ENCODE measurements at regions not wholly inside any gene's neighbourhood (a gene's known extent, or its start where the extent isn't known, plus 50 kb on each side); places are given as distances from the start of the nearest gene placed in this dataset.

- Histone ChIP-seq H3K4me1 (replicated peaks in 1 of 4; ENCODE audit: control insufficient read depth in 3 of 4, insufficient read depth in 4 of 4, low read length in 3 of 4) (no peaks in the 10 kb centered on the region; a peak in 1 of 7 replicates), H3K4me2 (ENCODE audit: insufficient read depth in 1 of 2, low read depth in 2 of 2, low read length in 2 of 2) (no peak overlapping the region), H2BK15ac (ENCODE audit: low read length) (no peak overlapping the region), H3K56ac (replicated peaks; ENCODE audit: insufficient read length, low read depth, low read length) (no peak overlapping the region), H3K9me3 (ENCODE audit: insufficient read depth in 2 of 2, low read depth in 1 of 2, low read length in 1 of 2) (no peaks in the 10 kb centered on the region), H4K8ac (ENCODE audit: extremely low read depth, insufficient read depth, low read length) (no peak overlapping the region), H3K79me2 (ENCODE audit: control insufficient read depth in 1 of 2, insufficient read depth in 2 of 2, low read length in 2 of 2) (no peaks in the 10 kb centered on the region), H3K79me1 (ENCODE audit: low read depth, low read length) (no peaks in the 10 kb centered on the region; the same call in 1 of the 2 replicates), H2BK20ac (ENCODE audit: low read length) (no peak overlapping the region), H2BK12ac (ENCODE audit: low read depth, low read length) (no peak overlapping the region), H3K18ac (ENCODE audit: extremely low read depth, low read length) (no peak overlapping the region), H3K27me3 (replicated peaks in 1 of 4; ENCODE audit: control insufficient read depth in 3 of 4, extremely low read depth in 1 of 4, insufficient read depth in 3 of 4, low read length in 3 of 4) (no peaks in the 10 kb centered on the region), H3K23ac (ENCODE audit: insufficient read length) (no peak overlapping the region), H3K27ac (ENCODE audit: low read depth, low read length) (no peak overlapping the region; the same call in 1 of the 2 replicates), H2AFZ (ENCODE audit: low read length) (no peak overlapping the region), H3K23me2 (ENCODE audit: low read depth, low read length) (no peaks in the 10 kb centered on the region), H3K9ac (replicated peaks in 1 of 4; ENCODE audit: extremely low read depth in 1 of 4, low read depth in 3 of 4, low read length in 3 of 4) (no peak overlapping the region), H3K36me3 (ENCODE audit: control insufficient read depth in 2 of 4, insufficient read depth in 4 of 4, low read length in 3 of 4) (no peaks in the 10 kb centered on the region), H3K4ac (replicated peaks; ENCODE audit: insufficient read length, low read depth, low read length) (no peak overlapping the region), H4K5ac (ENCODE audit: insufficient read length, low read depth, low read length) (no peak overlapping the region), H4K20me1 (replicated peaks in 1 of 2; ENCODE audit: control insufficient read depth in 1 of 2, insufficient read depth in 2 of 2, low read length in 2 of 2) (peaks cover 0 to 4% of the 10 kb centered on the region in 2 experiments), H4K91ac (replicated peaks; ENCODE audit: insufficient read length, low read length) (no peak overlapping the region), H3K14ac (ENCODE audit: insufficient read length) (no peak overlapping the region), H2AK5ac (ENCODE audit: low read depth, low read length) (no peak overlapping the region), H2BK120ac (replicated peaks; ENCODE audit: low read depth, low read length) (no peak overlapping the region), H3K4me3 (ENCODE audit: extremely low read depth in 1 of 4, insufficient read depth in 2 of 4, low read depth in 3 of 4, low read length in 4 of 4) (no peak overlapping the region), H2BK5ac (ENCODE audit: low read depth, low read length) (no peak overlapping the region)
- FAIRE-seq (no peak), DNase-seq (ENCODE audit: low read depth in 1 of 2, low spot score in 2 of 2) (no peak)
- ChIA-PET POLR2A (ENCODE audit: partially characterized antibody) (interaction anchor here (1.1 kb wide), 1 partner anchor 32 kb away, joined by 4 read pairs; no protein-coding TSS in a partner anchor), CTCF (ENCODE audit: partially characterized antibody) (interaction anchor here (0.6 to 3.4 kb wide), 7 partner anchors 11 to 1376 kb away, joined by 3 to 21 read pairs (median 3); no protein-coding TSS in a partner anchor)
- 76% methylated on average over 3 of the region's 3 CpGs; no CpG with 5 or more reads in 1 of the 2 experiments for WGBS, 2 experiments (ENCODE audit: extremely low coverage in 1 of 2, insufficient coverage in 1 of 2, insufficient read length in 1 of 2, insufficient replicate concordance in 2 of 2, low coverage in 1 of 2, low lambda C conversion rate in 2 of 2, missing lambda C conversion rate in 1 of 2)
- TF ChIP-seq CEBPB (IDR thresholded peaks at IDR 0.05; ENCODE audit: low read depth, low read length) (no peak), TAF1 (IDR thresholded peaks at IDR 0.05; ENCODE audit: low read depth, low read length) (no peak), KDM1A (IDR thresholded peaks at IDR 0.05; ENCODE audit: borderline replicate concordance, low read length) (no peak), TEAD4 (IDR thresholded peaks at IDR 0.05; ENCODE audit: low read depth, low read length) (no peak), EZH2 (IDR thresholded peaks at IDR 0.05; ENCODE audit: low read depth, low read length, severe bottlenecking) (no peak), SP4 (IDR thresholded peaks at IDR 0.05; ENCODE audit: low read length) (no peak), ASH2L (IDR thresholded peaks at IDR 0.05; ENCODE audit: low read length) (no peak), SIN3A (conservative IDR thresholded peaks at IDR 0.05 in 1 of 2, IDR thresholded peaks at IDR 0.05 in 1 of 2; ENCODE audit: low read depth in 1 of 2, low read length in 2 of 2) (no peak), NANOG (IDR thresholded peaks at IDR 0.05; ENCODE audit: insufficient read depth, low read depth, low read length, poor library complexity, severe bottlenecking) (no peak), YY1 (IDR thresholded peaks at IDR 0.05; ENCODE audit: low read depth, low read length) (no peak), GABPA (IDR thresholded peaks at IDR 0.05; ENCODE audit: borderline replicate concordance, insufficient read depth, low read length) (no peak), CHD1 (IDR thresholded peaks at IDR 0.05; ENCODE audit: low read depth, low read length) (no peak), RNF2 (IDR thresholded peaks at IDR 0.05; ENCODE audit: borderline replicate concordance, low read depth, low read length, missing control alignments, poor library complexity, severe bottlenecking) (no peak), CBX5 (IDR thresholded peaks at IDR 0.05; ENCODE audit: low read depth, low read length) (no peak)
- TF ChIP-seq, protein P1, sequence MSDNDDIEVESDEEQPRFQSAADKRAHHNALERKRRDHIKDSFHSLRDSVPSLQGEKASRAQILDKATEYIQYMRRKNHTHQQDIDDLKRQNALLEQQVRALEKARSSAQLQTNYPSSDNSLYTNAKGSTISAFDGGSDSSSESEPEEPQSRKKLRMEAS (IDR thresholded peaks at IDR 0.05), result no peak
Measured at GRCh38 chr2:56133441-56133840, 50.3 kb upstream of the CCDC85A start.

Data from H1 (cell line).